Osteoblast (primary cell): ENCODE measurements at regions not wholly inside any gene's neighbourhood (a gene's known extent, or its start where the extent isn't known, plus 50 kb on each side); places are given as distances from the start of the nearest gene placed in this dataset.

Experiments used
- DNase-seq: peaks from one replicate; pipeline ENCODE4 v3.0.0; 2011; ENCODE audit warnings: low spot score, mixed read lengths; ENCODE audit not compliant: insufficient read length; ENCODE audit errors: missing footprints
- H2AFZ ChIP-seq: 2 replicates; pipeline ENCODE4 v1.6.0; 2011; ENCODE audit warnings: mild to moderate bottlenecking, low read length
- H3K27ac ChIP-seq: 2 replicates; pipeline ENCODE4 v1.5.1; 2011; ENCODE audit warnings: mild to moderate bottlenecking, low read depth, low read length, moderate library complexity
- H3K27me3 ChIP-seq: 2 replicates; pipeline ENCODE4 v1.6.0; 2012; ENCODE audit warnings: mild to moderate bottlenecking, control low read depth, inconsistent platforms, low read length, moderate library complexity; ENCODE audit not compliant: insufficient read depth
- H3K36me3 ChIP-seq: 2 replicates; pipeline ENCODE4 v1.5.1; 2011; ENCODE audit warnings: mild to moderate bottlenecking, low read length, control low read depth, moderate library complexity; ENCODE audit not compliant: insufficient read depth
- H3K4me1 ChIP-seq: 2 replicates; pipeline ENCODE4 v1.5.1; 2011; ENCODE audit warnings: mild to moderate bottlenecking, low read length, control low read depth, moderate library complexity; ENCODE audit not compliant: insufficient read depth
- H3K4me2 ChIP-seq: 2 replicates; pipeline ENCODE4 v1.6.0; 2011; ENCODE audit warnings: mild to moderate bottlenecking, low read length; ENCODE audit not compliant: insufficient read depth
- H3K4me3 ChIP-seq: fragments of 200-600 bp; sonication (generic); 3 replicates; pipeline ENCODE4 v1.5.1; 2012; ENCODE audit warnings: mild to moderate bottlenecking, low read length, inconsistent platforms; ENCODE audit not compliant: insufficient read depth
- H3K79me2 ChIP-seq: 2 replicates; pipeline ENCODE4 v1.6.0; 2012; ENCODE audit warnings: mild to moderate bottlenecking, low read length, control low read depth, inconsistent platforms; ENCODE audit not compliant: insufficient read depth
- H3K9me3 ChIP-seq: 2 replicates; pipeline ENCODE4 v1.5.1; 2011; ENCODE audit warnings: low read depth, low read length, control low read depth
- H4K20me1 ChIP-seq: 2 replicates; pipeline ENCODE4 v1.6.0; 2012; ENCODE audit warnings: mild to moderate bottlenecking, low read length, control low read depth; ENCODE audit not compliant: insufficient read depth
- CTCF ChIP-seq: IDR thresholded peaks from 2 replicates; pipeline ENCODE4 v1.5.1; 2011; ENCODE audit warnings: mild to moderate bottlenecking, low read depth, low read length, moderate library complexity; ENCODE audit errors: extremely low read depth

- peak; percentile 39 for DNase-seq
Measured at GRCh38 chr7:121547544-121548092, 151.5 kb upstream of the FAM3C start.

GRCh38 chr7:121546632-121547543 lies 150.8 kb upstream of the FAM3C start:
- H2AFZ ChIP-seq: peak overlapping the region; percentile 33
- no peaks in the 10 kb centered on the region for H3K79me2 ChIP-seq
- H3K36me3 ChIP-seq: no peaks in the 10 kb centered on the region
- H3K4me2 ChIP-seq: peak overlapping the region; percentile 49
- TF ChIP-seq CTCF: no peak
- no peak overlapping the region for H3K4me3 ChIP-seq
- H3K27ac ChIP-seq: peak overlapping the region; percentile 25
- DNase-seq: no peak
- H3K9me3 ChIP-seq: no peaks in the 10 kb centered on the region
- H3K27me3 ChIP-seq: no peaks in the 10 kb centered on the region
- H4K20me1 ChIP-seq: no peaks in the 10 kb centered on the region
- peaks cover 27% of the 10 kb centered on the region for H3K4me1 ChIP-seq

More at GRCh38 chr7:121547544-121548092, 151.5 kb upstream of the FAM3C start:
- Histone ChIP-seq H3K4me1 (peaks cover 27% of the 10 kb centered on the region), H3K9me3 (no peaks in the 10 kb centered on the region), H3K4me2 (peak overlapping the region; percentile 49), H3K27ac (peak overlapping the region; percentile 25), H3K27me3 (no peaks in the 10 kb centered on the region), H3K79me2 (no peaks in the 10 kb centered on the region), H3K36me3 (no peaks in the 10 kb centered on the region), H3K4me3 (no peak overlapping the region), H2AFZ (no peak overlapping the region), H4K20me1 (no peaks in the 10 kb centered on the region)
- TF ChIP-seq CTCF: peak; percentile 76

- no peaks in the 10 kb centered on the region for H3K36me3 ChIP-seq
- H4K20me1 ChIP-seq: no peaks in the 10 kb centered on the region
- H3K4me3 ChIP-seq: no peak overlapping the region
- no peak overlapping the region for H2AFZ ChIP-seq
- H3K9me3 ChIP-seq: no peaks in the 10 kb centered on the region
- no peaks in the 10 kb centered on the region for H3K79me2 ChIP-seq
- H3K27ac ChIP-seq: peak overlapping the region; percentile 66
- no peaks in the 10 kb centered on the region for H3K27me3 ChIP-seq
- no peak for TF ChIP-seq CTCF
- no peak for DNase-seq
- H3K4me1 ChIP-seq: peaks cover 27% of the 10 kb centered on the region
- H3K4me2 ChIP-seq: no peak overlapping the region
Measured at GRCh38 chr7:121545418-121545817, 149.3 kb upstream of the FAM3C start.

GRCh38 chr7:121544726-121545125 lies 148.6 kb upstream of the FAM3C start:
- Histone ChIP-seq H2AFZ (no peak overlapping the region), H3K4me2 (peak overlapping the region; percentile 37), H3K27me3 (no peaks in the 10 kb centered on the region), H4K20me1 (no peaks in the 10 kb centered on the region), H3K27ac (peak overlapping the region; percentile 66), H3K9me3 (no peaks in the 10 kb centered on the region), H3K79me2 (no peaks in the 10 kb centered on the region), H3K4me1 (peaks cover 27% of the 10 kb centered on the region), H3K4me3 (no peak overlapping the region), H3K36me3 (no peaks in the 10 kb centered on the region)
- no peak for TF ChIP-seq CTCF
- peak; percentile 64 for DNase-seq
